Left lobe of liver (tissue), 2 donors: ENCODE measurements at regions not wholly inside any gene's neighbourhood (a gene's known extent, or its start where the extent isn't known, plus 50 kb on each side); places are given as distances from the start of the nearest gene placed in this dataset.
"Not testable (repeated sequence)": the region's sequence is repeated elsewhere in the genome, so short reads cannot be mapped to it uniquely, and the experiment has no call there.

Source experiments
- ATAC-seq: fragments of 200-7000 bp; cut with Tn5 transposase; one replicate; pipeline ENCODE4 v1.9.1; 2020; ENCODE audit warnings: mild to moderate bottlenecking, moderate library complexity
- DNase-seq: peaks from one replicate; pipeline ENCODE4 v3.0.0-alpha.2; 2020; ENCODE audit warnings: low spot score
- donor health status: DM: no; HTN: no; CAD: no; lungs with moderate emphysema.
- donor health status: DM: no; HTN: yes; CAD: no.

GRCh38 chr11:115645631-115646317, 141.6 kb upstream of the CADM1 start:
- DNase-seq, result no peak
- ATAC-seq, result peak; percentile 26

- no peak for ATAC-seq
- no peak for DNase-seq
Observed at GRCh38 chr11:115644856-115645255, 140.6 kb upstream of the CADM1 start.

- no peak for ATAC-seq
- no peak for DNase-seq
Observed at GRCh38 chr11:115643549-115644270, 139.5 kb upstream of the CADM1 start.

- no peak for ATAC-seq
- DNase-seq, result no peak
Observed at GRCh38 chr11:115642660-115643059, 138.4 kb upstream of the CADM1 start.

- DNase-seq, result no peak
- no peak for ATAC-seq
Observed at GRCh38 chr11:115637599-115638241, 133.5 kb upstream of the CADM1 start.

DNA sequence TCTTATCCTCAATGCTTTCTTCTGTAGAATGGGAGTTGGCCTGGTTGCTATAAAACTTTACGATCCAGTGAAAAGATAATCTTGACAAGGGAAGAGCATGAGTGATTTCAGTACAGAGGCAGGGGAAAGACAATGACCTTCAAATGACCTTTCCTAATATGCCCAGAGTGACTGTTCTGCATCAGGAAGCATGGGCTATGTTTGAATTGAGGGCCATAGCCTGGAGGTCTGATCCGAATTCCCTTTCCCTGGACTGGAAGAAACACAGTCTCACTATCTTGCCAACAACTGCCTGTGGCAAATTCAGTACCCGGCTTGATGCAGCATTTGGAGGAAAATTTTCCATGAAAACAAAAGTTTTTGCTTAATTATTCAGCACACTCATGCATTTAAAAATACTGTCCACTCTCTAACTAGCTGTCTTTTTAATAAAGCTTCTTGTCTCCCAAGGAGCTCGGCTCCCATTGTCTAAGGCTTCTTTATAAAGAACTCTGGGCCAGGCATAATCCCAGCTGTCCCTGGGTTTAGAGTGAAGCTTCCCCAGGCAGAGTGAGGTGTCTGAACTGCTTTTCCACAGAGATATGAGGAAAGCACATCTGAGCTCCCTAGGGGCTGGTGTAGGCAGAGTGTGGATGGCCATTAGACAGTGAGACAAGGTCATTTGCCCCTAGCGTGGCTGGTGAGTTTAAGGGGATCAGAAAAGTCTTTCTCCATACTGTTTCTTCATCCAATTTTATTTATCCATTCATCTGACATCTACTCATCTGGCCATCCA, 132.7 kb upstream of the CADM1 start:
- ATAC-seq (no peak), DNase-seq (no peak)

GRCh38 chr11:115633977-115634376, 129.8 kb upstream of the CADM1 start:
- ATAC-seq, DNase-seq: not testable (repeated sequence)

DNA sequence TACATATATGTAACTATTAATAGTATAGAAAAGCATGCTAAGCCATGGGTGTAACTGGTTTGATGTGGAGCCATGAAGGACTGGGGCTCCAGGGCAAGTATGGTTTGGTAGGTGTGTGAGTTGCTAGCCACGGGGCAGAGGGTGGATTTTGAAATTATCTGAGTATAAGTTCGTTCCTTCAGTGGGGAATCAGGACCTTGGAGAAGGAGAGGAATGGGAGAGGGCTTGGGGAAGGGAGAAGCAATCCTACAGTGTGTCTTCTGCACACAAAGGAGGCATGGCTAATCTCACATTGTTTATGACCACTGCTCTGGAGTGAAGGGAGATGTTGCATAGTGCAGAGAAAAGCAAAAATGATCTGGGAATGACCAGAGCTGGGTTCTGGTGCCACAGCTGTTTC, 127.8 kb upstream of the CADM1 start:
- no peak for DNase-seq
- no peak for ATAC-seq

DNA sequence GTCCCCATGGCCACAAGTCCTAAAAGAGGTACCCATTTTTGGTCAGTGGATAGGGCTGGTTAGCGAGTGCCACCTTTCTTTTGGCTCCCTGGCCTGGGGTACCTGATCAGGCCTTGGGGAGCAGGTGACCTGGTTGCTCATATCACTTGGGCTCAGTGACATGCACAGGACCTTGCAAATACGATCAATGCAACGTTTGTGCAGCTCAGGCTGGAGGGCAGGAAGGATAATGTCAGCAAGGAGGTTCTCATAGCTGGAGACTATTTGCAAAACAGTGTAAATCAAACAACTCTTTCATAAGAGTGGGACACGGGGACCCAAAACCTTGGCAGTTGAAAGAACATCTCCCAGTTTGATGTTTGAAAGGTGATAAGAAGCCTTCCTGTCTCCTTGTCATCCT, 127.4 kb upstream of the CADM1 start:
- ATAC-seq, result no peak
- DNase-seq, result no peak

DNA sequence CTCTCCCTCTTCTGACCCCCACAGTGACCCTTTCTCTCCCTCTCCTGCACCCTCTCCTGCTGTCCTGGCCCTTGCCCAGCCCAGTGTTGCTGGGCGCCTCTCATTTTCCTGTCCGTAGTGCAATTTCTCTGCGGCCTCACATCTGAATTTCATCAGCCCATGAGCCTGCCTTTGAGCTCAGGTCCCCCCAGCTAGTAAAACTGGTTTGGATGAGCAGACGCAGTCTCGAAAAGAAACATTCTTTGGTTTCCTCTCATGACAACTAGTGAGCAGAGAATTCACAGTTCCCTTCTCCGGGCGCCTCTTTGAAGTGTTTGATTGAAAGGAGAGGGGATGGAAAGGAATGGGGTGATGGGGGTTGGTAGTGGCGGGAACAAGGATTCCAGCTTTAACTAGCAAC, 126.0 kb upstream of the CADM1 start:
- DNase-seq, result no peak
- ATAC-seq, result no peak

GRCh38 chr11:115629456-115630015, 125.3 kb upstream of the CADM1 start:
- DNase-seq (no peak), ATAC-seq (no peak)

GRCh38 chr11:115627666-115628460, 123.6 kb upstream of the CADM1 start:
- ATAC-seq (no peak), DNase-seq (no peak)

DNA sequence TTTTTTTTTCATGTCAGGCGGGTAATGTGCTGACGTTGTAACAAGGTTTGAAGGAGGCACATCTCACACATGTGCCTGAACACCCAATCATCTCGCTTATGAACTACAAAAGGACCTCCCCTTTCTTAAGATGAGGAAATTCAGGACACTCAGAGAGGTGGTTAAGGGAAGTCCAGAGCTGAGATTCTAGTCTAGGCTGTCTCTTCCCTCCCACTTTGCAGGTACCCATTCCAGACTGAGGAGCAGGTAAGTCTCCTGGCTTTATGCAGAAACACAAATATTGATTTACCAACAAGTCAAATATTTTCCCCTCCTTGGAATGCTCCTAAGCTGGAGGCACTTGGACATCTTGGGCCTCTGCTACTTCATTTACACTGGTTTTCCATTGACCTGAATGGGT, 122.9 kb upstream of the CADM1 start:
- ATAC-seq (no peak), DNase-seq (no peak)

DNA sequence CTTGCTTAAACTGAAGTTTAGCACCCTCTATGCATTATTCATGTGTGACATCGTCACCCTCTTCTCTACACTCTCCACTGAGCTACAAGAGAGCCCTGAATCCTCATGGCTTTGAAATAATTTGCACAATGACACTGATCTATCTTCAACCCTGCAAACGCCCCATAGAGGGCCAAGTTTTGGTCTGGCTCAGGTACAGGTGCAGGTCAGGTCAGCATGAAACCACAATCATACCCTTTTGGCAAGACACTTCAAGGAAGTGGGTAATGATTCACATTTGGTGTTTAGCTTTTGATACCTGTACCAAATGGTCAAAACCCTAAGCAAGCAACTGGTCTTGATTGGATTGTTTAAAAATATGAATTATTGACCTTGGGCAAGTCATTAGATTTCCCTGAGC, 122.2 kb upstream of the CADM1 start:
- no peak for DNase-seq
- peak; percentile 68 for ATAC-seq

DNA sequence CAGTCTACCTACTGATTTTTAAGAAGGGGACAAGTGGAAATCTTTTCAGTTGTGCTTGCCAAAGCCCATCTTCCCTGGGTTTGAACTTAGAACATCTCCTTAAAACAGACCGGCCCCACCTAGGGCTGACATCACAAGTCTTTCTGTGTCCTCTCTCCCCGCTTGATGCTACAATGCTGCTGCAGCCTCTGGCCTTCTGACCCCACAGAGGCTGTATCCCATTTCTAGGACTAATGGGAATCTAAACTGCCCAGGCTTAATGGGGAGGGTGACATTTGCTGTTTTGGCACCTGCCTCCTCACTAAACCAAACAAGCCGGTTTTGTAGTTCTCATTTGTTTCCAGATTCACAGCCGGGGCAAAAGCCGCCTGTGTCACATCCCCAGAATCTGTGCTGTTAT, 121.3 kb upstream of the CADM1 start:
- ATAC-seq (no peak), DNase-seq (no peak)

DNA sequence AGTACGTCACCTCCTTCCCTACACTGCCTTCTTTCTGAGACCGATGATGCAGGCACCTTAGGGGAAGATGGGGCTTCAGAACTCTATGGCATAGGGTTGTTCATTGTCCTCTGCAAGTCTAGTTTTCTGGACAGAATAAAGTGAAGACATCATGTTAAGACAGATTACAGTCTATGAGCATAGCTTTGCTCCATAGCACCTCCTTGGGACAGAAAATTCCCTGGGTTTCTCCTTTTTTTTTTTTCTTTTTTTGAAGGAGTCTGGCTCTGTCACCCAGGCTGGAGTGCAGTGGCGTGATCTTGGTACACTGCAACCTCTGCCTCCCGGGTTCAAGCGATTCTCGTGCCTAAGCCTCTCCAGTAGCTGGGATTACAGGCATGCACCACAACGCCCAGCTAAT, 119.8 kb upstream of the CADM1 start:
- no peak for DNase-seq
- no peak for ATAC-seq

DNA sequence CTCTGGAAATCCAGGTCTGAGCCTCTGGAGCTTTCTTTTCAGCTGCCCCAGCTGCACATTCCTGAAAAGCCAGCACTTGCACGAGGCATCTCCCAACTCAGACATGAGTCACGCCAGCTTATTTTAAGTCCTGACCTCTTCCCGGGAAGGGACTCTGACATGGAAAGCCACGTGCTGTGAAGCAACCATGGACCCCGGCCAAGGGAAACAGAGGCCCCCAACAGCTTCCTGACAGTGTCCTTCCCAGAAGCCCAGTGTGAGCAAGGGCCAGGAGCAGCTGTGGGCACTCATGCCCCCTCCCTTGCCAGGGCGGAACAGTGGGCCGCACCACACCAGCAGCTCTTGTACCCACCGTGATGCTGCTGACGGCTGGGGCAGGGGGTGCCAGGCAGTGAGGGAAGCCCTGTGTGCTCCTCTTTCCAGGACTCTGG, 118.8 kb upstream of the CADM1 start:
- ATAC-seq (peak; percentile 38), DNase-seq (no peak)

- no peak for ATAC-seq
- DNase-seq, result no peak
Observed at GRCh38 chr11:115618428-115618827, 114.2 kb upstream of the CADM1 start.

GRCh38 chr11:115617767-115618166, 113.6 kb upstream of the CADM1 start:
- no peak for ATAC-seq
- DNase-seq, result no peak

DNA sequence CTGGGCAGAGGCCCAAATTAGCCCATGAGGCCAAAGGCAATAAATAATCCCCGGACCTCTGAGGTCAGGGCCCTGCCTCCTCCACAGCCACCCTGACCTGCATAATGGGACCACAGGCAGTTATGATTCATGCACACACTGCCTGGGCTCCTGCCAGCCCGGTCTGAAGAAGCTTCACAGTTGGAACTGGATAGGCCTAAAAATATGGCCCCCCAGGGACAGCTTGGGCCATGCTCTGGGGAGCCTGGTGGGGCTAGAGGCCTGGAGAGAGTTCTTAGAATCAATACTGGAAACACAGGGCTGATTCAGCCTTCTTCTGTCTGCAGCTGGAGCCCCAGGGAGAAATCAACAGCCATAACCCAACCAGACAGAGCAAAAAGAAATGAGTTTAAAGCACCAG, 112.8 kb upstream of the CADM1 start:
- DNase-seq (no peak), ATAC-seq (no peak)
